K562 (cell line): ENCODE measurements at regions not wholly inside any gene's neighbourhood (a gene's known extent, or its start where the extent isn't known, plus 50 kb on each side); places are given as distances from the start of the nearest gene placed in this dataset.

Experiments
- ZNF445 ChIP-seq: fragments of 250-450 bp; sonication (Bioruptor Pico); IDR thresholded peaks from 2 replicates; pipeline ENCODE4 v1.4.0; 2020; ENCODE audit warnings: low read depth, mild to moderate bottlenecking, moderate library complexity
- TF ChIP-seq, protein P1 (sequence below): fragments of 200-600 bp; sonication (generic); IDR thresholded peaks from one replicate; pipeline ENCODE4 v1.6.1; 2012; ENCODE audit warnings: mild to moderate bottlenecking, low read depth, low read length, inconsistent platforms

DNA sequence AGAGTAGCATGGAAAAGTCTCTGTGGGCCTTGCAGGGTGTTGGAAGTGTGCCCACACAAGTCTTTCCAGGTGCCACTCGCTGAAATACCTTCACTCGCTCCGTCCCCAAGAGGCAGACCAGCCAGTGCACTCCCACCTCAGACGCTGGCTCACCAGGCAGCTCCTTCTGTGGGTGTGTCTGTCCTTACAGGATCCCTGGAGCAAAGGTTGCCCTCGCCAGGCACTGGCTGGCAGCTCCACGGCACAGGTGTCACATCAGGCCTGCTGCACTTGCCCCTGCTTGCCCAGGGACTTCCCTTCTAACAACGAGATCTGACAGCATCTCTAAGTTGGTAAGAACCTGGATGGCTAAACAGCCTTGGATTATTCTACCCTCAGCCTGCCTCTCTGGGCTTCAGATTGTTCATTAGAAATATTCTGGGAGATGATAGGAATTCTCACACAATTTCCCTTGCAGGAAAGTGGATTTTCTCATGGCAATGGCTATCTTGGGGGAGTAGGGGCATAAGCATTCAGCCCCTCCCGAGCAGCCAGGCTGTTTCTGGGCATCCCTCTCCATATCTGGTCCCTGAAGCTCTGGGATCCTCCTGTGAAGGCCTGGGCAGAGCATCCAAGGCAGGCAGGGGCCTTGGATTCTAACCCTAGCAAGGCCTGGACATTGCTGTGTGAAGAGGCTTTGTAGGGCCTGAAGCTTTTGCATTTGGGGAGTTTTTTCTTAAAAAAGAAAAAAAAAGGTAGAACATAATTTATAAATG is 262.1 kb downstream of the MYCN start (continued):
- TF ChIP-seq, protein P1, sequence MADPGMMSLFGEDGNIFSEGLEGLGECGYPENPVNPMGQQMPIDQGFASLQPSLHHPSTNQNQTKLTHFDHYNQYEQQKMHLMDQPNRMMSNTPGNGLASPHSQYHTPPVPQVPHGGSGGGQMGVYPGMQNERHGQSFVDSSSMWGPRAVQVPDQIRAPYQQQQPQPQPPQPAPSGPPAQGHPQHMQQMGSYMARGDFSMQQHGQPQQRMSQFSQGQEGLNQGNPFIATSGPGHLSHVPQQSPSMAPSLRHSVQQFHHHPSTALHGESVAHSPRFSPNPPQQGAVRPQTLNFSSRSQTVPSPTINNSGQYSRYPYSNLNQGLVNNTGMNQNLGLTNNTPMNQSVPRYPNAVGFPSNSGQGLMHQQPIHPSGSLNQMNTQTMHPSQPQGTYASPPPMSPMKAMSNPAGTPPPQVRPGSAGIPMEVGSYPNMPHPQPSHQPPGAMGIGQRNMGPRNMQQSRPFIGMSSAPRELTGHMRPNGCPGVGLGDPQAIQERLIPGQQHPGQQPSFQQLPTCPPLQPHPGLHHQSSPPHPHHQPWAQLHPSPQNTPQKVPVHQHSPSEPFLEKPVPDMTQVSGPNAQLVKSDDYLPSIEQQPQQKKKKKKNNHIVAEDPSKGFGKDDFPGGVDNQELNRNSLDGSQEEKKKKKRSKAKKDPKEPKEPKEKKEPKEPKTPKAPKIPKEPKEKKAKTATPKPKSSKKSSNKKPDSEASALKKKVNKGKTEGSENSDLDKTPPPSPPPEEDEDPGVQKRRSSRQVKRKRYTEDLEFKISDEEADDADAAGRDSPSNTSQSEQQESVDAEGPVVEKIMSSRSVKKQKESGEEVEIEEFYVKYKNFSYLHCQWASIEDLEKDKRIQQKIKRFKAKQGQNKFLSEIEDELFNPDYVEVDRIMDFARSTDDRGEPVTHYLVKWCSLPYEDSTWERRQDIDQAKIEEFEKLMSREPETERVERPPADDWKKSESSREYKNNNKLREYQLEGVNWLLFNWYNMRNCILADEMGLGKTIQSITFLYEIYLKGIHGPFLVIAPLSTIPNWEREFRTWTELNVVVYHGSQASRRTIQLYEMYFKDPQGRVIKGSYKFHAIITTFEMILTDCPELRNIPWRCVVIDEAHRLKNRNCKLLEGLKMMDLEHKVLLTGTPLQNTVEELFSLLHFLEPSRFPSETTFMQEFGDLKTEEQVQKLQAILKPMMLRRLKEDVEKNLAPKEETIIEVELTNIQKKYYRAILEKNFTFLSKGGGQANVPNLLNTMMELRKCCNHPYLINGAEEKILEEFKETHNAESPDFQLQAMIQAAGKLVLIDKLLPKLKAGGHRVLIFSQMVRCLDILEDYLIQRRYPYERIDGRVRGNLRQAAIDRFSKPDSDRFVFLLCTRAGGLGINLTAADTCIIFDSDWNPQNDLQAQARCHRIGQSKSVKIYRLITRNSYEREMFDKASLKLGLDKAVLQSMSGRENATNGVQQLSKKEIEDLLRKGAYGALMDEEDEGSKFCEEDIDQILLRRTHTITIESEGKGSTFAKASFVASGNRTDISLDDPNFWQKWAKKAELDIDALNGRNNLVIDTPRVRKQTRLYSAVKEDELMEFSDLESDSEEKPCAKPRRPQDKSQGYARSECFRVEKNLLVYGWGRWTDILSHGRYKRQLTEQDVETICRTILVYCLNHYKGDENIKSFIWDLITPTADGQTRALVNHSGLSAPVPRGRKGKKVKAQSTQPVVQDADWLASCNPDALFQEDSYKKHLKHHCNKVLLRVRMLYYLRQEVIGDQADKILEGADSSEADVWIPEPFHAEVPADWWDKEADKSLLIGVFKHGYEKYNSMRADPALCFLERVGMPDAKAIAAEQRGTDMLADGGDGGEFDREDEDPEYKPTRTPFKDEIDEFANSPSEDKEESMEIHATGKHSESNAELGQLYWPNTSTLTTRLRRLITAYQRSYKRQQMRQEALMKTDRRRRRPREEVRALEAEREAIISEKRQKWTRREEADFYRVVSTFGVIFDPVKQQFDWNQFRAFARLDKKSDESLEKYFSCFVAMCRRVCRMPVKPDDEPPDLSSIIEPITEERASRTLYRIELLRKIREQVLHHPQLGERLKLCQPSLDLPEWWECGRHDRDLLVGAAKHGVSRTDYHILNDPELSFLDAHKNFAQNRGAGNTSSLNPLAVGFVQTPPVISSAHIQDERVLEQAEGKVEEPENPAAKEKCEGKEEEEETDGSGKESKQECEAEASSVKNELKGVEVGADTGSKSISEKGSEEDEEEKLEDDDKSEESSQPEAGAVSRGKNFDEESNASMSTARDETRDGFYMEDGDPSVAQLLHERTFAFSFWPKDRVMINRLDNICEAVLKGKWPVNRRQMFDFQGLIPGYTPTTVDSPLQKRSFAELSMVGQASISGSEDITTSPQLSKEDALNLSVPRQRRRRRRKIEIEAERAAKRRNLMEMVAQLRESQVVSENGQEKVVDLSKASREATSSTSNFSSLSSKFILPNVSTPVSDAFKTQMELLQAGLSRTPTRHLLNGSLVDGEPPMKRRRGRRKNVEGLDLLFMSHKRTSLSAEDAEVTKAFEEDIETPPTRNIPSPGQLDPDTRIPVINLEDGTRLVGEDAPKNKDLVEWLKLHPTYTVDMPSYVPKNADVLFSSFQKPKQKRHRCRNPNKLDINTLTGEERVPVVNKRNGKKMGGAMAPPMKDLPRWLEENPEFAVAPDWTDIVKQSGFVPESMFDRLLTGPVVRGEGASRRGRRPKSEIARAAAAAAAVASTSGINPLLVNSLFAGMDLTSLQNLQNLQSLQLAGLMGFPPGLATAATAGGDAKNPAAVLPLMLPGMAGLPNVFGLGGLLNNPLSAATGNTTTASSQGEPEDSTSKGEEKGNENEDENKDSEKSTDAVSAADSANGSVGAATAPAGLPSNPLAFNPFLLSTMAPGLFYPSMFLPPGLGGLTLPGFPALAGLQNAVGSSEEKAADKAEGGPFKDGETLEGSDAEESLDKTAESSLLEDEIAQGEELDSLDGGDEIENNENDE = no peak
- TF ChIP-seq ZNF445 (CRISPR knock-in tag) = no peak
